ENCODE measurements at regions not wholly inside any gene's neighbourhood (a gene's known extent, or its start where the extent isn't known, plus 50 kb on each side); places are given as distances from the start of the nearest gene placed in this dataset.

GRCh38 chr19:28535352-28535775 lies 677.6 kb downstream of the UQCRFS1 start:
- Histone ChIP-seq H3K27ac (ENCODE audit: poor library complexity, severe bottlenecking) (no peak overlapping the region), H3K4me3 (ENCODE audit: severe bottlenecking) (no peak overlapping the region), H3K9me3 (ENCODE audit: severe bottlenecking) (peaks cover 6% of the 10 kb centered on the region), H3K27me3 (ENCODE audit: insufficient read depth, poor library complexity, severe bottlenecking) (no peaks in the 10 kb centered on the region), H3K4me1 (ENCODE audit: insufficient read depth, poor library complexity, severe bottlenecking) (no peaks in the 10 kb centered on the region), H3K36me3 (ENCODE audit: low read depth) (no peaks in the 10 kb centered on the region)
- no peak for DNase-seq (ENCODE audit: low spot score)
- no peak for ATAC-seq (ENCODE audit: low read depth)
- TF ChIP-seq CTCF (IDR thresholded peaks at IDR 0.05; ENCODE audit: poor library complexity, severe bottlenecking) = no peak

- no peak overlapping the region for H3K4me3 ChIP-seq (ENCODE audit: severe bottlenecking)
- no peak for DNase-seq (ENCODE audit: low spot score)
- H3K27me3 ChIP-seq (ENCODE audit: insufficient read depth, poor library complexity, severe bottlenecking) = no peaks in the 10 kb centered on the region
- no peak for ATAC-seq (ENCODE audit: low read depth)
- H3K36me3 ChIP-seq (ENCODE audit: low read depth) = no peaks in the 10 kb centered on the region
- TF ChIP-seq CTCF (IDR thresholded peaks at IDR 0.05; ENCODE audit: poor library complexity, severe bottlenecking) = no peak
- no peaks in the 10 kb centered on the region for H3K4me1 ChIP-seq (ENCODE audit: insufficient read depth, poor library complexity, severe bottlenecking)
- peaks cover 6% of the 10 kb centered on the region for H3K9me3 ChIP-seq (ENCODE audit: severe bottlenecking)
- no peak overlapping the region for H3K27ac ChIP-seq (ENCODE audit: poor library complexity, severe bottlenecking)
Observed at GRCh38 chr19:28534766-28535351, 678.1 kb downstream of the UQCRFS1 start.

- H3K4me3 ChIP-seq (ENCODE audit: severe bottlenecking) = no peak overlapping the region
- peaks cover 6% of the 10 kb centered on the region for H3K9me3 ChIP-seq (ENCODE audit: severe bottlenecking)
- no peak for ATAC-seq (ENCODE audit: low read depth)
- no peak overlapping the region for H3K27ac ChIP-seq (ENCODE audit: poor library complexity, severe bottlenecking)
- no peaks in the 10 kb centered on the region for H3K4me1 ChIP-seq (ENCODE audit: insufficient read depth, poor library complexity, severe bottlenecking)
- H3K27me3 ChIP-seq (ENCODE audit: insufficient read depth, poor library complexity, severe bottlenecking) = no peaks in the 10 kb centered on the region
- no peak for DNase-seq (ENCODE audit: low spot score)
- no peak for TF ChIP-seq CTCF (IDR thresholded peaks at IDR 0.05; ENCODE audit: poor library complexity, severe bottlenecking)
- no peaks in the 10 kb centered on the region for H3K36me3 ChIP-seq (ENCODE audit: low read depth)
Observed at GRCh38 chr19:28532765-28533341, 680.1 kb downstream of the UQCRFS1 start.

- Histone ChIP-seq H3K4me1 (ENCODE audit: insufficient read depth, poor library complexity, severe bottlenecking) (no peaks in the 10 kb centered on the region), H3K36me3 (ENCODE audit: low read depth) (no peaks in the 10 kb centered on the region), H3K27me3 (ENCODE audit: insufficient read depth, poor library complexity, severe bottlenecking) (no peaks in the 10 kb centered on the region), H3K27ac (ENCODE audit: poor library complexity, severe bottlenecking) (no peak overlapping the region), H3K4me3 (ENCODE audit: severe bottlenecking) (no peak overlapping the region), H3K9me3 (ENCODE audit: severe bottlenecking) (peaks cover 1% of the 10 kb centered on the region)
- no peak for ATAC-seq (ENCODE audit: low read depth)
- no peak for TF ChIP-seq CTCF (IDR thresholded peaks at IDR 0.05; ENCODE audit: poor library complexity, severe bottlenecking)
- DNase-seq (ENCODE audit: low spot score) = no peak
Observed at GRCh38 chr19:28531979-28532378, 681.0 kb downstream of the UQCRFS1 start.

GRCh38 chr19:28530406-28531035 lies 682.4 kb downstream of the UQCRFS1 start:
- no peaks in the 10 kb centered on the region for H3K36me3 ChIP-seq (ENCODE audit: low read depth)
- no peak overlapping the region for H3K27ac ChIP-seq (ENCODE audit: poor library complexity, severe bottlenecking)
- no peak overlapping the region for H3K4me3 ChIP-seq (ENCODE audit: severe bottlenecking)
- ATAC-seq (ENCODE audit: low read depth) = no peak
- no peaks in the 10 kb centered on the region for H3K27me3 ChIP-seq (ENCODE audit: insufficient read depth, poor library complexity, severe bottlenecking)
- H3K9me3 ChIP-seq (ENCODE audit: severe bottlenecking) = peaks cover 3% of the 10 kb centered on the region
- DNase-seq (ENCODE audit: low spot score) = no peak
- no peaks in the 10 kb centered on the region for H3K4me1 ChIP-seq (ENCODE audit: insufficient read depth, poor library complexity, severe bottlenecking)
- TF ChIP-seq CTCF (IDR thresholded peaks at IDR 0.05; ENCODE audit: poor library complexity, severe bottlenecking) = no peak
